Right kidney (tissue), 1 donor: ENCODE measurements at regions not wholly inside any gene's neighbourhood (a gene's known extent, or its start where the extent isn't known, plus 50 kb on each side); places are given as distances from the start of the nearest gene placed in this dataset.

Source experiments
- DNase-seq: peaks from one replicate; pipeline ENCODE4 v3.0.0-alpha.2; 2016

DNA sequence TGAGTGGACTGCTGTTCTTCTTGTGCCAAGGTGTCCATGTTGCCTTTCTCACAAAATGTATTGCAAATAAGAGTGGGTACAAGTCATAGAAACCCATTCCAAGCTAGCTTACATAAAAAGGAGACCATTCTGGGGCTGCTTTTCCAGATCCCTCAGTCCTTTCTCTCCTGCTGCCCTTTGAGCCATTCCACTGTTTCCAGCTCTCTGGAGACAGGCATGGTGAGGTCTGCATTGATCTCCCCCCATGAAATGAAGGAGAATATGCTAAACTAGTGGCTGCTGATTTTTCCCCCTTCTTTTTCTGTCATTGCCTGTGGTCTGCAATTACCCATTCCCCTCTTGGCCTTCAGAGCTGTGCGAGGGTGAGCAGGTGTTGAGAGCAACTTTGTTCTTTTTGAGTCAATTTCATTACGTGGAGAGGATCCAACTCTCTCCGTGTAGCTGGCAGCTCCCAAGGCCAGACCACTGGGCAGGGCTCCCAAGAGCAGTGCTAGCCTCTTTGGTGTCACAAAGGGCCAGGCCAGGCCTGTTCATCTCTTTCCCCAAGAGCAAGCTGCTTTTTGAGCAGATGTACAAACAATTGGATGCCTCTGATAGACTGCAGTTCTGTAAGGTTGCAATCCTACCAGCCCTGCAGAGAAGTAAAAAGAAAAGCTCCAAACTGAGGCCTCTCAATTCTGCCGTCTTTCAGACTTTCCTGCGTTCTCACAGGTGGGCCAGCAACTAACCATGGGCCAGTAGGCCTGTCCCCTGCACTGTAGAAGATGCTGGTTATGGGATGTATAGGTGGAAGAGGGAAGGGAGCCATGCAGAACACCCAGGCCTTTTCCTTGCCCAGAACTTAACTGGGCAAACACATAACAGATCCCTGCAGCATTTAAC, 96.1 kb upstream of the ARMC2 start:
- no peak for DNase-seq

DNA sequence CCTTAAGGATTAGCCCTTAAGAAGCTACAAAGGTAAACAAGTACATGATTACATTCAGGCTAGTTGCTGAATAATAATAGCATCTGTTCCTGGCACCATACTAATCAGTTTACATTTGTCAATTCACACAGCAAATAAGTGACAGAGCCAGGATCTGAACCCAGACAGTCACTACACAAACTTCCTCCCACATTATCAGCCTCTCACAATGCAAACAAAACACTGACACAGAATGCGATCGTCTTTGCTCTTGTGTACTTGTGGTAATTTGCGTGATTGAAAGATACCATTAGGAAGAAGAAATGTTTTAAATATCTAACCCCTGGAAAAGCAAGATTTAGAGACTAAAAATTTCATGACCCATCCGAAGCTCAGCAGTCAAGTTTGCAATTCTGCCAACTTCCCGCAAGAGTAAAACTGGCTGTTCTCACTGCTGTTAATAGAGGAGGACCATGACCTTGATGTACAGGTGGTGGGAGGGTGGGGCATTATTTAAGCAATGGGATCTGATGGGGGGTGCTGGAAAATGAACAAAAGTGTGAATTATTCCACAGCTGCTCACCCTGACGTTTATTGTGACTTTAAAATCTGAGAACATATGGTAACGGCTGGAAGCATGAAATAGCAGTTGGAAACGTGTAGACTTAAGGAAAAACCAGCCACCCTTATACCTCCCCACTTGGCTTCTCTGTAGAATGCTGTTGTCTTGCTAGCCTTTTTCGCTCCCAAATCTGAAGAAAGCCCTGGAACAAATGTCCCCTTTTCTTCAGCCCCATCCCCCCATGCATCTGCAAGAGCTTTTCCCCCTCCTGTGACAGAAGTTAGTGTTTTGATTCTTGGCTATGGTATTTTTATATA, 95.3 kb upstream of the ARMC2 start:
- DNase-seq, result no peak

GRCh38 chr6:108755257-108756240, 92.7 kb upstream of the ARMC2 start:
- DNase-seq, result no peak

DNA sequence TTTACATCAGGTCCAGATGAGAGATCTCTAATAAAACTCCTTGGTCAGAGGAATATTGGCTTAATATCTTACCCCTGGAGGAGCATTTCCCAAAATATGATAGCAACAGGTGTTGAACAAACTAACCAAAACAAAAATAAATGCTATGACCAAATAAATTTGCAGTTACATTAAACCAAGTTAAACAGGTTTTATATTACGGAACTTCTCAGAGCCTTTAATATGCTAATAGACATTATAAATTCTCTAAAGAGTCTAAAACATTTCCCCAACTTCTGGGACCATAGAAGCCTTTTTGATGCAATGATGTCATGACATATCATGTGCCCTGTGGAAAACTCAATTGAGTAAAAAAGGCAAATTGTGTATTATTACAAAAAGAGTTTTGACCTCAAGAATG, 90.9 kb upstream of the ARMC2 start:
- DNase-seq, result no peak

DNA sequence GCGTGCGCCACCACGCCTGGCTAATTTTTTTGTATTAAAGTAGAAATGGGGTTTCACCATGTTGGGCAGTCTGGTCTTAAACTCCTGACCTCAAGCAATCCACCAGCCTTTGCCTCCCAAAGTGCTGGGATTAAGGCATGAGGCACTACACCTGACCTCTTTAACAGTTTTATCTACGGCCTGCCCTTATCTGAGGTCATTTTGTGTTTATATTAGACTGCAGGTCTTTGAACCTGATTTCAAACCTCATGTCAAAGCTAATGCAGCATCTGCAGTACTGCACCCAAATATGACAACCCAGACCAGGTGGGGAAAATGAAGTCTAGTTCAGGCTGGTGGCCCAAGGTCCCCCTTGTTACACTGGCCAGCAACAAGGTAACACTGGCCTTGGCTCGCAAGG, 89.3 kb upstream of the ARMC2 start:
- DNase-seq, result no peak

DNA sequence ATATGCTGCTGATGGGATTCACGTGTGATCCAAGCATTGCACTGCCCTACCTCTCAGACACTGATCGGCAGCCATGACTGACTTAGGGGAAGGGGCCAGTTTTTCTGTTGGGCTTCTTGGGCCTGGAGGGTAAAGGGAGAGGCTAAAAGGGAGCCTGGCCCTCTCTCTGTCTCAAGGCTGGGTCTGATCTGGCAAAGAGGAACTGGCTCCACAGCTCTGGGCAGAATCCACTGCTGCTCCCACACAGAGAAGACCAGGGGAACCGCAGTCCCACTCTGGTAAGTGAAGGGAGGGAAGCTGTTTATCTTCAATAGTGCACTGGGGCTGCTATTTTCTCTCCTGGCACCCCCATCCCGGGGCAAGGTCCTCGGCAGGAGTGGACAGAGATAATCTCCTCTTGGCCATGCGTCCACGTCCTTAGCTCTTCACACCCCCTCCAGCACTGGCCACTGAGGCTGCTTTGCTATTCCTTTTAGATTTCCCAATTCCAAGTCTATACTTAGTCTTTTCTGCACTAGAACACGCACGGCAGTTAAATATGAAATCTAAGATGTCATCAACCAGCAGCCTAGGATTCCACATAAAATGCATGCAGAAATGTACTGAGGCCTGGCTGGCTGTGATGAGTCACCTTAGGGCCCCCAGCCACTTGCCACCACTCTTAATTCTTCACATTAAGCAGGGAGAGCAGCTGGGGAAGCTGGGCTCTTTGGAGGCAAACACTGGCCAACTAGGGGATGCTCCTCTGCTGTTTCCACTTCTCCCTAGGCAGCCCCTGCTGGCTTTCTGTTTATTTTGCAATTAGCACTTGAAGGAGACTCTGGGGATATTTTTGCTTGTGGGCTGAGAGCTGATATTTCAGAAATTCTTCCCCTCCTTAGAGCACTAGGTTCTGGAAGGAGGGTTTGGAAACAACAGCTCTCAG, 87.8 kb upstream of the ARMC2 start:
- no peak for DNase-seq

- no peak for DNase-seq
Observed at GRCh38 chr6:108762394-108762793, 85.8 kb upstream of the ARMC2 start.

GRCh38 chr6:108763931-108764579, 84.2 kb upstream of the ARMC2 start:
- no peak for DNase-seq

- DNase-seq, result no peak
Observed at GRCh38 chr6:108764580-108764950, 83.7 kb upstream of the ARMC2 start.

GRCh38 chr6:108765495-108765894, 82.7 kb upstream of the ARMC2 start:
- DNase-seq, result no peak

GRCh38 chr6:108766419-108766818, 81.8 kb upstream of the ARMC2 start:
- DNase-seq, result no peak

DNA sequence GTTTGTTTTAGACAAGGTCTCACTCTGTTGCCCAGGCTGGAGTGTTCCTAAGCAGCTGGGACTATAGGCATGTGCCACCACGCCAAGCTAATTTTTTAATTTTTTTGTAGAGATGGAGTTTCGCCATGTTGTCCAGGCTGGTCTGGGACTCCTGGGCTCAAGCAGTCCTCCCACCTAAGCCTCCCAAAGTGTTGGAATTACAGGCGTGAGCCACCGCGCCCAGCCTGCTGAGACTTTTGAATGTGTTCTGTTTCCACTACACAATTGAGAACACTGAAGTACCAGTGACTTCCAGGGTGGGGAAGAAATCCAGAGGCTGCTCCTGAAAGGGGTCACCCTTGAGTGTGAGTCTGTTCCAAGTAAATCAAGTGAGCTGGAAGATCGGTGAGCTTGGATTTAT, 81.3 kb upstream of the ARMC2 start:
- DNase-seq, result no peak

- no peak for DNase-seq
Observed at GRCh38 chr6:108767418-108768165, 80.6 kb upstream of the ARMC2 start.

GRCh38 chr6:108768166-108768555, 80.1 kb upstream of the ARMC2 start:
- no peak for DNase-seq

GRCh38 chr6:108768792-108769524, 79.3 kb upstream of the ARMC2 start:
- no peak for DNase-seq

DNA sequence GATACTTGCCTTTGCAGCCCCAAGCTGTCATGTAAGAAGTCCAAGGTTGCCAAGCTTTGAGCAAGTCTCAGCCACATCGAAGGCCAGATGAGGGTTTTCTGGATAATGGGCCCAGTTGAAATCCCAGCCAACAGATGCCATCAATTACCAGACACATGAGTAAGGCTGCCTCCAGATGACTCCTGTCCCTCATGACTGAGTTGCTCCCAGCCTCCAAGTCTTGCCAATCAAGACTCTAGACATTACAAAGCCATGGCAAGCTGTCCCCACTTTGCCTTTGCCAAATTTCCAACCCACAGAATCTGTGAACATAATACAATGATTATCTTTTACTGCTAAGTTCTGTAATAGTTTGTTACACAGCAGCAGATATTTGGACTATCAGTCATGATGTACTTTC, 76.8 kb upstream of the ARMC2 start:
- DNase-seq, result no peak

- no peak for DNase-seq
Observed at GRCh38 chr6:108774555-108774954, 73.7 kb upstream of the ARMC2 start.

- DNase-seq, result no peak
Observed at GRCh38 chr6:108777536-108777935, 70.7 kb upstream of the ARMC2 start.
